Tongue (tissue), 1 donor: ENCODE measurements at regions not wholly inside any gene's neighbourhood (a gene's known extent, or its start where the extent isn't known, plus 50 kb on each side); places are given as distances from the start of the nearest gene placed in this dataset.
"Not testable (repeated sequence)": the region's sequence is repeated elsewhere in the genome, so short reads cannot be mapped to it uniquely, and the experiment has no call there.

ENCODE experiments used
- DNase-seq: peaks from one replicate; pipeline ENCODE4 v3.0.0-alpha.2; 2015

GRCh38 chr12:72865921-72866320 is 593.8 kb downstream of the TRHDE start:
- DNase-seq, result no peak

DNA sequence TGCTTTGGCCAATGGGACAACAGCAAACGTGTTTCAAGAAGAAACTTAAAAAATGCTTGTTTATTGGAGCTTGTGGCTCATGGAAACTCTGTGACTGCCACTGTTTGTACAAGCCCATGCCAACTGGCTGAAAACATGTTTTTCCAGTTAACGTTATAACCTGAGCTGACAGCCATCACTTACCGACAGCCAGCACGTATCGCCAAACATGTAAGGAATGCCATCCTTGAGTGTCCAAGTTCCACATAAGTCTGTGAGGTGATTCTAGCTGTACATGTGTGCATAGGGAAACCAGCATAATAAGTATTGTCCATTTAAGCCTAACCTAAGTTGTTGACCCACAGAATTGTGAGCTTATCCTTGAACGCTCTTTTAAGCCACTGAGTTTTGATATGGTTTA is 596.9 kb downstream of the TRHDE start:
- no peak for DNase-seq

GRCh38 chr12:72872238-72872887 is 600.2 kb downstream of the TRHDE start:
- no peak for DNase-seq

DNA sequence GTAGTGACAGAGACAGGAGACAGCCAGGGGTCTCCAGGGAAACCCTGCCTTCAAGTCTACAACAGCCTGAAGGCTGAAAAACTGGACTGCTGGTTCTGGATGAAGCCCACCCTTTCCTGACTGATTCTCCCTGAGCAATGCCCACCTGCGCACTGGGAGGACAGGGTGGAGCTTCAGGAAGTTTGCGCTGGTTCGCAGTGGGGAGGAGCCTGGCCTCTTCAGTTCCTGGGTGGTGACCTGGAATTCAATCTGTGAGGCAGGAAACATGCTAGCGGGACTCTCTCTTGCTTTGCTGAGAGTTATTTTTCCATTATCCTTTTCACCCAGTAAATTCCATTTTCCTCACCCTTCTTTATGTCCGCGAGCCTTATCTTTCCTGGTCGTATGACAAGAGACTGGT is 600.8 kb downstream of the TRHDE start:
- DNase-seq, result no peak

DNA sequence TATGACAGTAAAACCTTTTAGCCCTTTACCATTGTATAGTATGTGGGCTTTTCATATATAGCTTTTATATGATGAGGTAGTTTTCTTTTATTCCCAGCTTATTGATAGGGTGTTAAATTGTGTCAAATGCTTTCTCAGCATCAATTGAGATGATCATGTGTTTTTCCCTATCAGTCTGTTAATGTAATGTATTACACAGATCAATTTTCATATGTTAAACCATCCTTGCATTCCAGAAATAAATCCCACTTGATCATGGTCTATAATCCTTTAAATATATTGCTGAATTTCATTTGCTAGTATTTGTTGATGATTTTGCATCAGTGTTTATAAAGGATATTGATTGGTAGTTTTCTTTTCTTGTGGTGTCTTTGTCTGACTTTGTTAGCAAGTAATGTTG is 603.9 kb downstream of the TRHDE start:
- DNase-seq, result no peak

- no peak for DNase-seq
These were observed 616.5 kb downstream of the TRHDE start for GRCh38 chr12:72888693-72889092.

GRCh38 chr12:72889791-72890190 is 617.6 kb downstream of the TRHDE start:
- no peak for DNase-seq

- DNase-seq, result no peak
These were observed 629.5 kb downstream of the TRHDE start for GRCh38 chr12:72901685-72902084.

DNA sequence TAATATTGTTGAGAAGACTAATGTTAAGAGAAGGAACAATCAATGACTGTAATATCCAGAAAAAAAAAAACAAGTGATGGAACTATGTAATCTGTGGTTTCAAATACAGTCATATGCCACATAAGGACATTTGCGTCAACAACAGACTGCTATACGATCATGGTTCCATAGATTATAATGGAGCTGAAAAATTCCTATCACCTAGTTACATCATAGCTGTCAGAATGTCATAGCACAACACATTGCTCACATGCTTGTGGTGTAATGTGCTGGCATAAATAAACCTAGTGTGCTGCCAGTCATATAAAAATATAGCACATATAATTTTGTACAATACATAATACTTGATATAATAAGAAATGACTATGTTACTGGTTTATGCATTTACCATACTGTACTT is 653.5 kb downstream of the TRHDE start:
- no peak for DNase-seq

DNA sequence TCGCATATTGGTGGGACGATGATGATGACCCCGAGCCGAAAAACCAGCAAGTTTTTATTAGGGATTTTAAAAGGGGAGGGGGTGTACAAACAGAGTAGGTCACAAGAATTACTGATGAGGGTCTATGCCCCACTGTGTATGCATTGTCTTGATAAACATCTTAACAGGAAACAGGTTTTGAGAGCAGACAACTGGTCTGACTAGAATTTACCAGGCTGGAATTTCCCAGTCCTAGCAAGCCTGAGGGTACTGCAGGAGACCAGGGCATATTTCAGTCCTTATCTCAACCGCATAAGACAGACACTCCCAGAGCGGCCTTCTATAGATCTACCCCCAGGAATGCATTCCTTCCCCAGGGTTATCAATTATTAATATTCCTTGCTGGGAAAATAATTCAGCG is 659.7 kb downstream of the TRHDE start:
- DNase-seq, result not testable (repeated sequence)

DNA sequence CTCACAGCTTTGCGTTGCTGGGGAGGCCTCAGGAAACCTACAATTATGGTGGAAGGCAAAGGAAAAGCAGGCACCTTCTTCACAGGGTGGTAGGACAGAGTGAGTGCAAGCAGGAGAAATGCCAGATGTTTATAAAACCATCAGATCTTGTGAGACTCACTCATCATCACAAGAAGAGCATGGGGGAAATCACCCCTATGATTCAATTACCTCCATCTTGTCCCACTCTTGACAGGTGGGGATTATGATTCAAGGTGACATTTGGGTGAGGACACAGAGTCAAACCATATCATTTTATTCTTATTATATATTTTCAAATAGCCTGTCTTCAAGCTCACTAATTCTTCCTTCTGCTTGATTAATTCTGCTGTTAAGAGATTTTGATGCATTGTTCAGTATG is 665.3 kb downstream of the TRHDE start:
- no peak for DNase-seq

DNA sequence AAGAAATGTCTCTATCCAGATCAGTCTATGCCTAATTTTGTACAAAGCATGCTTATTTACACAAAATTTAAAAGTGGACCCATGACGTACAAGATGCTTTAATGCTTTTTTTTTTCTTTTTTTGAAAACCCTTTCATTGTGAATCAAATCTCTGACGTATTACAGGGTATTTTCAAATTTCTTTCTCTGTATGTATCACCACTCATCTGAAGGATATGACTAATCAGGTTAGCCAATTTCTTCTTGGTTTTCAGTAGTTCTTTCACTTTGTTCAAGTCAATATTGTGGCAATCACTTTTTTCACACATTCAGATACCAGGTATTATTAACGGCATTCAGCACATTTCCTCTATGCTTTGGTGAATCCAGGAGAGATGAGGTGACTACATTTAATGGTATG is 685.3 kb downstream of the TRHDE start:
- no peak for DNase-seq

- no peak for DNase-seq
These were observed 694.5 kb downstream of the TRHDE start for GRCh38 chr12:72966684-72967083.

GRCh38 chr12:72974954-72975555 is 702.9 kb downstream of the TRHDE start:
- DNase-seq, result no peak

- DNase-seq, result no peak
These were observed 706.8 kb downstream of the TRHDE start for GRCh38 chr12:72978999-72979398.

DNA sequence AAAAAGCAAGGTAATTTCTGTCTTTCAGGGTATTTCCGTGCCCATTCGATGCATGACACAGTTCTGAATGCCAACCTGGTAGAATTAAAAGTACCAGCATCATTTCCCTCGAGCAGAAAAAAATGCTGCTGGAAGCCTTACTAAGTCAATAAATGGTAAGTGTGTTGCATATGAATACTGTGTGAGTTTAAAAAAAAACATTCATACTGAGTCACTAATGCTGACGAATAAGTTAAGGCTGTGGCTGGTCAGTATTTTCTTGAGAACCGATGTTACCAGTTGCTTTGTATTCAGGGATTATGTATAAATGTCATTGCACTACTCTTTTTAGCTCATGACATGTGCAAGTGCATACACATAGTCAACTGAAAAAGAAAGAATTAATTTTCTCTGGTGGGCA is 710.2 kb downstream of the TRHDE start:
- no peak for DNase-seq

DNA sequence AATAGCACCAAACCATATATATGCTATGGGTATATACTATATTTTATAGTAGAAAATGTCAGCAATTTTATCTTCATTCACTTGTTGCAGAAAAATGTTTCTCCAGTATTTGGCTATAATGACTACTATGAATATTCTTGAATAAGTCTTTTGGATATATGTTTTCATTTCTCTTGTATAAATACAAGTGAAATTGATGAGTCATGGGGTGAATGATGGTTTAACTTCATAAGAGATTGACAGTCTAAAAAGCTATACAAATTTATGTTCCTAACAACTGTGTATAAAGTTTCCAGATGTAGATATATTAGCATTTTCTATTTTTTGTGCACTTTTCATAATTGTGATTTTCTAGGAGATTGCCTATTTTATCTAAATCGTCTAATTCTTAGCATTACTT is 714.8 kb downstream of the TRHDE start:
- no peak for DNase-seq

GRCh38 chr12:72989458-72989947 is 717.3 kb downstream of the TRHDE start:
- DNase-seq, result peak; percentile 2

DNA sequence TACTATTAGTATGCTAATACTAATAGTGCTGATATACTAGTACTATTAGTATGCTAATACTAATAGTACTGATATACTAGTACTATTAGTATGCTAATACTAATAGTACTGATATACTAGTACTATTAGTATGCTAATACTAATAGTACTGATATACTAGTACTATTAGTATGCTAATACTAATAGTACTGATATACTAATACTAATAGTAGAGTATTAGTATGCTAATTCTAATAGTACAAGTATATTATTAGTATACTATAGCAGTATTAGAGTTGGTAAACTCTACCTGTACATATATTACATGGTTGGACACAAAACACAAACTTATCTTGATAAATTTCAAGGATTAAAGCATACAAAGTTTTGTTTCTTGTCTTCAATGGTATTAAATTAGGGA is 722.9 kb downstream of the TRHDE start:
- not testable (repeated sequence) for DNase-seq

GRCh38 chr12:72995616-72996015 is 723.4 kb downstream of the TRHDE start:
- no peak for DNase-seq

DNA sequence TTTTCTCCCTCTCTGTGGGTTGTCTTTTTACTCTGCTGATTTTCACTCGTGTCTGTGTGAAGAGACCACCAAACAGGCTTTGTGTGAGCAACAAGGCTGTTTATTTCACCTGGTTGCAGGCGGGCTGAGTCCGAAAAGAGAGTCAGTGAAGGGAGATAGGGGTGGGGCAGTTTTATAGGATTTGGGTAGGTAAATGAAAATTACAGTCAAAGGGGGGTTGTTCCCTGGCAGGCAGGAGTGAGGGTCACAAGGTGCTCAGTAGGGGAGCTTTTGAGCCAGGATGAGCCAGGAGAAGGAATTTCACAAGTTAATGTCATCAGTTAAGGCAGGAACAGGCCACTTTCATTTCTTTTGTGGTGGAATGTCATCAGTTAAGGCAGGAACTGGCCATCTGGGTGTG is 729.6 kb downstream of the TRHDE start:
- not testable (repeated sequence) for DNase-seq

DNA sequence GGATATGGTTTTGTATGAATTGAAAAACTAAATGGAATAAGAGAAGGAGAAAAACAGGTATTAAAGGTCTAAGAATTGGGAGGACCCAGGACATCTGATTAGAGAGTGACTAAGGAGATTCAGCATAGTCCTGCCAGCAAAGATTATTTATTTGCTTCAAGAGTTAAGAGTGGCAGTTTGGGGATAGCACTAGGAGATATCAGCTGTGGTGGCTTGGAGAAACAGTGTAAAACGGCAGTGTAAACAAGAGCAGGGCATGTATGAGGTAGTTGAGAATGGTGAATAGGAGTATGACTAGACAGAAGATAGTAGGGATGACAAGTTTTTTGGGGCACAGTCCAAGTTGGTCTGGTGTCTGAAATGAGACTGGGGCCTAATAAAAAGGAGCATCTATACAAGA is 730.3 kb downstream of the TRHDE start:
- DNase-seq, result not testable (repeated sequence)

DNA sequence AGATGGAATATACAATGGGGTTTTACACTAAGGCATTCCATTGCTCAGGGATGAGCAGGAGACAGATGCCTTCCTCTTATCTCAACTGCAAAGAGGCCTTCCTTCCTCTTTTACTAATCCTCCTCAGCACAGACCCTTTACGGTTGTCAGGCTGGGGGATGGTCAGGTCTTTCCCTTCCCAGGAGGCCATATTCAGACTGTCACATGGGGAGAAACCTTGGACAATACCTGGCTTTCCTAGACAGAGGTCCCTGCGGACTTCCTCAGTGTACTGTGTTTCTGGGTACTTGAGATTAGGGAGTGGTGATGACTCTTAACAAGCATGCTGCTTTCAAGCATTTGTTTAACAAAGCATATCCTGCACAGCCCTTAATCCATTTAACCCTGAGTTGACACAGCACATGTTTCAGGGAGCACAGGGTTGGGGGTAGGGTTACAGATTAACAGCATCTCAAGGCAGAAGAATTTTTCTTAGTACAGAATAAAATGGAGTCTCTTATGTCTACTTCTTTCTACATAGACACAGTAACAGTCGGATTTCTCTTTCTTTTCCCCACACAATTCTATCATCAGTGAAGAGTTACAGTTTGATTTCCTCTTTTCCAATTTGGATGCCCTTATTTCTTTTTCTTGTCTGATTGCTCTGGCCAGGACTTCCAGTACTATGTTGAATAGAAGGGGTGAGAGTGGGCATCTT is 737.1 kb downstream of the TRHDE start:
- DNase-seq, result not testable (repeated sequence)

GRCh38 chr12:73017981-73018380 is 745.8 kb downstream of the TRHDE start:
- no peak for DNase-seq
